HepG2 (cell line): ENCODE measurements at regions not wholly inside any gene's neighbourhood (a gene's known extent, or its start where the extent isn't known, plus 50 kb on each side); places are given as distances from the start of the nearest gene placed in this dataset.
A peak's percentile ranks its signal among the peaks of the same experiment; 100 is the strongest.

ENCODE experiments used
- AKAP8 ChIP-seq: sonication (generic); formaldehyde crosslinking; IDR thresholded peaks from 2 replicates; pipeline ENCODE4 v1.5.1; 2020; ENCODE audit warnings: mild to moderate bottlenecking, missing genetic modification reagents
- FLYWCH1 ChIP-seq: sonication (generic); formaldehyde crosslinking; IDR thresholded peaks from 2 replicates; pipeline ENCODE4 v1.8.1; 2023; ENCODE audit warnings: mild to moderate bottlenecking, missing genetic modification reagents
- FOXA1 ChIP-seq, 2 experiments: fragments of 450-650 bp in 1 of 2; sonication (generic) in 1 of 2; formaldehyde crosslinking in 1 of 2; IDR thresholded peaks; 2 replicates each; pipeline versions ENCODE4 v1.4.0 to v1.6.1; 2016 to 2020; ENCODE audit warnings: missing genetic modification reagents in 1 of 2
- FOXK1 ChIP-seq: sonication (generic); formaldehyde crosslinking; IDR thresholded peaks from 2 replicates; pipeline ENCODE4 v1.4.0; 2020; ENCODE audit warnings: low read depth, missing genetic modification reagents, borderline replicate concordance
- JUND ChIP-seq: sonication (generic); formaldehyde crosslinking; IDR thresholded peaks from 2 replicates; pipeline ENCODE4 v1.8.0; 2022; ENCODE audit warnings: mild to moderate bottlenecking, missing genetic modification reagents
- MED13 ChIP-seq: sonication (generic); formaldehyde crosslinking; IDR thresholded peaks from 2 replicates; pipeline ENCODE4 v1.5.0; 2020; ENCODE audit warnings: missing genetic modification reagents
- NCOA5 ChIP-seq: sonication (generic); formaldehyde crosslinking; IDR thresholded peaks from 2 replicates; pipeline ENCODE4 v1.4.0; 2020; ENCODE audit warnings: missing genetic modification reagents
- SIN3A ChIP-seq: IDR thresholded peaks from 2 replicates; pipeline ENCODE4 v1.6.1; 2011; ENCODE audit warnings: low read depth, mild to moderate bottlenecking, control low read depth, low read length, borderline replicate concordance
- TOE1 ChIP-seq: sonication (generic); formaldehyde crosslinking; IDR thresholded peaks from 2 replicates; pipeline ENCODE4 v1.4.0; 2020; ENCODE audit warnings: mild to moderate bottlenecking, missing genetic modification reagents
- ZFP91 ChIP-seq: sonication (generic); formaldehyde crosslinking; IDR thresholded peaks from 2 replicates; pipeline ENCODE4 v1.9.0; 2022; ENCODE audit warnings: missing genetic modification reagents, mild to moderate bottlenecking, borderline replicate concordance
- ZHX2 ChIP-seq, 2 experiments: sonication (generic) in 1 of 2; formaldehyde crosslinking in 1 of 2; IDR thresholded peaks; 2 replicates each; pipeline versions ENCODE4 v1.6.1 to v1.9.0; 2014 to 2022; ENCODE audit warnings: antibody characterized with exemption in 1 of 2, borderline replicate concordance in 1 of 2, inconsistent platforms in 1 of 2, low read depth in 1 of 2, missing genetic modification reagents in 1 of 2
- ZNF503 ChIP-seq: sonication (generic); formaldehyde crosslinking; IDR thresholded peaks from 2 replicates; pipeline ENCODE4 v1.4.0; 2020; ENCODE audit warnings: missing genetic modification reagents
- ZNF513 ChIP-seq: sonication (generic); formaldehyde crosslinking; conservative IDR thresholded peaks from 2 replicates; pipeline ENCODE4 v1.5.0; 2020; ENCODE audit warnings: missing genetic modification reagents
- ZNF580 ChIP-seq: IDR thresholded peaks from 2 replicates; pipeline ENCODE4 v1.6.1; 2016; ENCODE audit warnings: low read depth, borderline replicate concordance
- ZNF816 ChIP-seq: sonication (generic); formaldehyde crosslinking; IDR thresholded peaks from 2 replicates; pipeline ENCODE4 v1.8.0; 2022; ENCODE audit warnings: missing genetic modification reagents, mild to moderate bottlenecking, borderline replicate concordance

- TF ChIP-seq ZHX2 (IDR thresholded peaks at IDR 0.05; ENCODE audit: low read depth) = no peak
- no peak for TF ChIP-seq ZHX2 (CRISPR knock-in tag; IDR thresholded peaks at IDR 0.05; ENCODE audit: borderline replicate concordance)
- TF ChIP-seq ZNF503 (CRISPR knock-in tag) = no peak
- no peak for TF ChIP-seq JUND (CRISPR knock-in tag)
- TF ChIP-seq AKAP8 (CRISPR knock-in tag) = no peak
- TF ChIP-seq ZNF816 (CRISPR knock-in tag) = no peak
- TF ChIP-seq SIN3A = no peak
- peak; percentile 34; the same call in 1 of the 2 replicates for TF ChIP-seq FOXK1 (CRISPR knock-in tag)
- TF ChIP-seq TOE1 (CRISPR knock-in tag) = no peak
- no peak for TF ChIP-seq FOXA1 (IDR thresholded peaks at IDR 0.05)
- TF ChIP-seq FOXA1 (CRISPR knock-in tag; IDR thresholded peaks at IDR 0.05) = peak; percentile 43; the same call in 1 of the 2 replicates
- no peak for TF ChIP-seq ZFP91 (CRISPR knock-in tag)
- no peak for TF ChIP-seq NCOA5
- no peak for TF ChIP-seq ZNF513 (CRISPR knock-in tag)
- TF ChIP-seq ZNF580 = peak; percentile 33; the same call in 1 of the 2 replicates
- no peak for TF ChIP-seq MED13 (CRISPR knock-in tag)
- no peak for TF ChIP-seq FLYWCH1
Observed at GRCh38 chr15:62344806-62345539, 179.9 kb upstream of the C2CD4B start (continued).
